GM18867 (cell line): ENCODE measurements at regions not wholly inside any gene's neighbourhood (a gene's known extent, or its start where the extent isn't known, plus 50 kb on each side); places are given as distances from the start of the nearest gene placed in this dataset.

Experiments
- ATAC-seq: cut with Tn5 transposase; IDR thresholded peaks from one replicate; pipeline ENCODE4 v1.9.1; 2021; ENCODE audit warnings: mild to moderate bottlenecking, moderate library complexity; ENCODE audit not compliant: unreplicated experiment

DNA sequence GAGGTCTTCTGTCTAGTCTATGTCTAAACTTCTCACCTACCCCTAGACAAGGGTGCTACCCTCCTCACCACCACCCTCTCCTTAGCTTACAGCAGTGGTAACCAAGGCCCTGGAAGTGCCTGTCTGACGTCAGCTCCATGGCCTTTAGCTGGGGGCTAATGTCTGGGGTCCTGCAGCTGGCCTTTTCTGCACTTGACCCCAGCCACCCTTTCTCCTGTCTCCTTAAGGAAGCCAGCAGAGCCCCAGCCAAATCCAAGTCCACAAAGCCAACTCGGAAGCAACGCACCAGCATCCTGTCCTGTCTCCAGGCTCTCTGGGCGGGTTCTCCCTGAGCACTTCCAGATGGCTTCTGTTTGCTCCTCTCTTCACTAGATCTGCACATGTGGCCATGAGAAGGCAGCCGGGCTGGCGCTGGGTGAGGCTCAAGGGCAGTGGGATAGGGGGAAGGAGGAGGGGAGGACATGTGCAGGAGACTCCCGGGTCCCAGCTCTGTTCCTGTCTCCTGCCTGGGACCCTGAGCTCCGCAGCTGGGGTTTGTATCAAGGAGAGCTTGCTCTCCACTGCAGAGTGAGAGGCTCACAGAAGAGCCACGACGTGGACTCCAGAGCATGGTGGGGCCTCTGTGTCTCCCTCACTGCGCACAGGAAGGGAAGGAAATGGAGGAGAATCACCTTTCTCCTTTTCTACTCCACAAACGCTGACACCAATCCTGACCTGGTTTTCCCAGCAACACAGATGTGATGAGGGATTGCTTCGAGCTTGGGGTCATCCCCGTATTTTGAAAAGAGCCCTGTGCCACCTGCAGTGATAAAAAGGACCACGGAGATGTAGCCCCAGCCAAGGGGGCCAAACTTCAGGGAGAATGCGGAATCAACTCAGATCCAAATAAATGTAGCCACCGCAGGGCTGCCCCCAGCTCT is 204.2 kb downstream of the USP12 start:
- no peak for ATAC-seq

DNA sequence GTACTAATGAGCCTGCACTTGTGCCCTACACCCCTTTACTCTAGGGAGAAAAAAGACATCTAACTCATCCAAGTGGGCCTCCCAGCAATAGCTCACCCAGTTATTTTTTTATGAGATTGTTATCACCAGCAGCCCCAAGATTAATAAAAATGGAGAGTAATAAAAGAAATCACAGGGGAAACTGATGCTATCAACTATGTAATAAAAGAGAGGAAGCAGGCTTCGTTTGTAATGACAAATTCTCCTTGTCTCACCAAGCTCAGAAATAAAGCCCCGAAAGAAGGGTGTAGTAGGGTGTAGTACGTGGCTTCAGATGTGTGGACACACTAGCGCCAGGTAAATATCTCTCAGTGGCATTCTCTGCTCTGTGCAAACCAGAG is 204.9 kb downstream of the USP12 start:
- ATAC-seq: no peak

DNA sequence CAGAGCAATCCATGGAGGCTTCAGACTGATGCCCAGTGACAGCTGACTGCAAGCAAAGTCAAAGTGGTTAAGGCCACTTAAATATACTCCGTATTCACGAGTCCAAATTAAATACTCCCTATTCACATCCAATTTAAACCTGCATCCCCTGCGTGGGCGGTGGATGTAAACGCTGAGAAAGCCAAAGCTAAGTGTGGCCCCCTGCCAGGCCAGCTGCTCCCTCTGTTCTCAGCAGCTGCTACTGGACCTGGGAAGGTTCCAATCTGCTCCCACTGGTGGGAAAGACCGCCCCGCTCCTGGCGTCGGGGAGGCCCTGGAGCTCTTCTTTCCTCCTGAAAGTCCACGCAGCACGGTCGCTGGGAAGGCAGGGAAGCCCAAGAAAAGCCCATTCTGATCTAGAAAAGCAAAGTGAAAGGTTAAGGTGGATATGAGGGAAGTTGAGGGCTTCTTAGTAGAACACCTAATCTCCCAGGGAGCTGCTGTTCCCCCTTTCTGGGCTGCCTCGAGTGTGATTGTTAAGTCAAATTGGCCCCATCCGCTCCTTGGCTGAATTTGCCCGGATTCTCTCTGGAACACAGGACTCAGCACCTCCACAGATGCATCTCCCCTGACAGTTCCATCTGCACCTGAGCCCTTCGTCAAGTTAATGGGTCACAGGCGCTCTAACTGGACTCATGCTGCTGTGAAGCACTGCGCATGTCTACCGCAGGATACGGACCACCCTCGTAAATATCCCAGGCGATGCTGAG is 205.5 kb downstream of the USP12 start:
- no peak for ATAC-seq

DNA sequence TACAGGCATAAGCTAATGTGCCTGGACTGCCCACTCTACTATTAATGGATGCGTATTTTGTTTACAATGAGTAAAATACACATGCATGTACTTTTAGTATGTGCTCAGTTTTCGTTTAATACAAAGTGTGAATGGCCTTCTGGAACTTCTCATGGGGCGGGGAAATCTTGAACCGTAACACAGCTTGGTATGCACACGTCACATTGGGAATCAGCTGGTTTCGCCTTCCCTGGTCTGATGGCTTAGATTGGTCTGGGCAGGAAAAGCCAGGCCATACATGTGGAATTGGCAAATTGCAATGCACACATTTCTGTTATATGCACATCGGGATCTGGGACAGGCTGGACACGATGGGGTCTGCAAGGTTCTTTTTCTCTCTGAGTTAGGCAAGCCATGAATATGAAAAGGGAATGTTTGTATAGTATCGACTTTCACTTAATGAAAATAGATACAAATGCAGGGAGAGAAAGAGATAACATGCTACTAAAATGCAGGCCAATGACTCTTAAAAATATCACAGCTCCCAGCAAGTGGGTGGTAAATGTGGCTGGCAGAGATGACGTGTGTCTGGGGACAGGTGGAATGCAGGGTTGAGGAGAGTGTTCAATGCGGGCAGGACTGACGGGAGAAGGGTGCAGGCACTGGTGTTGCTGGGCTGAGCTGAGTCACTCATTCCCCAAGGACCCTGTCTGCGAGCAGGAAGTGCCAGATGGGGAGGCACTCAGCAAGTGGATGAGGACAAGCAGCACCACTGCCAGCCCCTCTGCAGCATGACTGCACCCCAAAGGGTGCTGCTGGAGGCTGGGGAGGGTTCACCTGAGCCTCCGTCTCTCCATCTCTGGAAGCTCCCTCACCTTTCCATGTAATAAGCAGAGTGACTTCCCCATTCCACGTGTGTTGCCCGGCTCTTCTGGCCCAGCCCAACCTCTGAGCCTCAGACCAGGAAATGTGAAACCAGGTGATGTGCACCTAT is 204.0 kb upstream of the GPR12 start:
- no peak for ATAC-seq

DNA sequence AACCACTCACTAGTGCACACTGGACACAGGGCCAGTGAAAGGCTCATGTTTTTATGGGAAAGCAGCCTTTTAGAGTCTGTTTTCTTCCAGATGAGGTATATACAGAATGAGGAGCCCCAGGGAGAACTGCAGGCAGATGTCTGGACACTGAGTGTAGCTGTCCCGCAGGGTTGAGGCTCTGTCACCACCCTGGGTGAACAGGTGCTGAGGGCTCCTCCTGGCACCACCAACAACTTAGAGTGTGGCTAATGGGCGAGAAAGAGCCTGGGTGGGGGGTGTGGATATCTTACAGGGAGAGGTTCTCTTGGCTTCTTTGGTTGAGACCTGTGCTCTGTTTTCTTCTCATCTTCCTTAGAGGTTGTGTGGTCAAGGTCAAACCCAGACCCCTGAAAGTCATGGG is 202.1 kb upstream of the GPR12 start:
- no peak for ATAC-seq

DNA sequence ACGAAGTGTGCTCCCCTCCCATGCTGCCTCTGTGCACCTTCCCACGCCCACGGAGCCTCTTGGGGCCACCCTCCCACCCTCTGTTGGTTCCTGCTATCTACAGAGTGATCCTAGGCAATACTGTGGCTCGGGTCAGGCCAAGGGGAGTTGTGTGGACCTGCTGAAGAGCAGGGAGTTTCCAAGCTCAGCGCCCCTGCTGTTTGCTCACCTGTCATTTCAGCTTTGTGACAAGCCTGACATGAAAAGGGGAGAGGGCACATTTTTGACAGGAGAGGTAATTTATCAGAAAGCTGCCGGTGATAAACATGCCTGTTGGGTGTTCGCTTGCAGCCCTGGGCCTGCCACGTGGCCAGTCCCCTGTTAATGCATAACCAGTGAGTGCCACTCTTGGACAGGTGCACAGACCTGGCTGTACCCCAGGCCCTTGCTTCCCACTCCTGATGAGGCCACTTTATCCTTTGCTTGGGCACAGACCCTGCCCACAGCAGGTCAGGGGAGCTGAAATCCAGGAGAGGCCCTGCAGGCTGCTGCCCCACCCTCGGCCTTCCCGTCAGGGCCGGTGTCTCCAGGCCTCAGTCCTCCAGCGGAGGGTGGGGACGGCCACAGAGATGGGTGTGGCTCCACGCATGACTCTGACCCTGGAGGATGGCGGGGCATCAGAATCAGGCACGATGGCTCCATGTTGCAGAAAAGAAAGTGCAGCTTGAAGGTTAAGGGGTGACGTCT is 201.5 kb upstream of the GPR12 start:
- no peak for ATAC-seq

- ATAC-seq: no peak
Observed at GRCh38 chr13:26957182-26957581, 196.6 kb upstream of the GPR12 start.

- ATAC-seq: no peak
Observed at GRCh38 chr13:26956522-26957142, 196.0 kb upstream of the GPR12 start.

GRCh38 chr13:26954976-26955375 is 194.4 kb upstream of the GPR12 start:
- no peak for ATAC-seq

GRCh38 chr13:26953291-26953690 is 192.7 kb upstream of the GPR12 start:
- no peak for ATAC-seq

DNA sequence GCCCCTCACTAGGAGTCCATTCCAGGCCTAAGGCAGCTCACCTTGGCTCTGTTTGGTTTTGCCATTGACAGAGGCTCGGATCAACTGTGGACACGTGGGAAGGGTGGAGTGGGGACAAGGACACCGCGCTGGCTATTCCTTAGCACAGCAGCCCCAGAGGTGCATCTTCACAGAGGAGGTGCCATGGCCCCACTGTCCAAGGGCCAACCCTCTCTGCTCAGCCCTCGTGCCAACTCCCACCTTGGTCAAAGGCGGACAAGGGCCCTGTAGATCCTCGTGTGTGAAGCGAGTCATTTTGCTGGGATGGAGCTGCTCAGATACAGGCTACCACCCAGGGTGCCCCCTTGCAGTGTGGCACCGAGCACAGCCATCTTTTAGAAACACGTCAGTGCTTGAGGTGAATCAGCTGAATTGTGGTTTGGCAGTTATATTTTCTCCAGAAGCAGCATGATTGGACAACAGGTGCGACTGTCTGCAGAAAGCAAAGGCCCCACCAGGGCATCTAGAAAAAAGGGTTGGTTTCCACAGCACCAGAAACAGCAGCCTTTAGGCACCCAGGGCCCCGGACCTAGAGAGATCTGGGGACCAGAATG is 192.1 kb upstream of the GPR12 start:
- no peak for ATAC-seq

DNA sequence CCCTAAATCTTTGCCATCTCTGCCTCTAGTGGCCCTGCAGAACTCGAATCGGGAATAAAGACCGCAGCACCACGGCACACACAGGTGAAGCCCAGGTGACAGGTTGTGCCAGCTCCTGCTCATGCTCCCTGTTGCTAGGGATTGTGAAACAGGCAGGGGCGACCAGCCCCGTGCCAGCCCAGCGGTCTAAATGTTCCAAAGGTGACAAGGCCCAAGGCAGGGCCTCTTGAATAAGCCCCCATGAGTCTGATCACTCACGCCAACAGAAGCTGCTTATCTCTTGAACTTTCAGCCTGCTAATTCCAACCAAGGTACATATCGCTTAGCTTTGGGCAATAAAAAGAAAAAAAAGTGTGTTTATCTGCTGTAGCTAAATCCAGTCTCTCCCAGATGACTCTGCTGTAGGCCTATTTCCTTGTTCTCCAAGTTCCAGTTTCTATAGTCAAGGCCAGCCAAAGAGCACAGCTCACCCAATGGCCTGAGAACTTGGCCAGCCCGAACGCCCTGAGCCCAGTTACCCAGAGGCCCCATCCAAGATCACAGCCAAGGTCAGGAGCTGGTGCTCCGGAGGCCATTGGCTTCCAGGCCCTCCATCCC is 191.1 kb upstream of the GPR12 start:
- no peak for ATAC-seq

DNA sequence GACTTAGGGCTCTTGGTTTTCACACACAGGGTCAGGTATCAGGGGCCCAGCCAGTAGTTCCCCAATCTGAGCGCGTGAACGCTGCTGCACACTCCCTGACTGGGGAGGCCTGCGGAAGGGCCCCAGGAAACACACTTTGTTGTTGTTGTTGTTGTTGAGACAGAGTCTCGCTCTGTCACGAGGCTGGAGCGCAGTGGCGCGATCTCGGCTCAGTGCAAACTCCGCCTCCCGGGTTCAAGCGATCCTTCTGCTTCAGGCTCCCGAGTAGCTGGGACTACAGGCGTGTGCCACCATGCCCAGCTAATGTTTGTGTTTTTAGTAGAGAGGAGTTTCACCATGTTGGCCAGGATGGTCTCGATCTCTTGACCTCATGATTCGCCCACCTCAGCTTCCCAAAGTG is 190.4 kb upstream of the GPR12 start:
- no peak for ATAC-seq

- ATAC-seq: no peak
Observed at GRCh38 chr13:26950546-26950945, 190.0 kb upstream of the GPR12 start.

GRCh38 chr13:26949701-26950502 is 189.3 kb upstream of the GPR12 start:
- no peak for ATAC-seq

GRCh38 chr13:26948353-26948752 is 187.8 kb upstream of the GPR12 start:
- no peak for ATAC-seq

- ATAC-seq: no peak
Observed at GRCh38 chr13:26946684-26947343, 186.2 kb upstream of the GPR12 start.

GRCh38 chr13:26943748-26944147 is 183.2 kb upstream of the GPR12 start:
- no peak for ATAC-seq
